ENCODE measurements at regions not wholly inside any gene's neighbourhood (a gene's known extent, or its start where the extent isn't known, plus 50 kb on each side); places are given as distances from the start of the nearest gene placed in this dataset.

- TF ChIP-seq CTCF (conservative IDR thresholded peaks at IDR 0.05; ENCODE audit: low read length) (no peak), EZH2phosphoT487 (IDR thresholded peaks at IDR 0.05; ENCODE audit: borderline replicate concordance) (no peak)
Measured at GRCh38 chr2:195390686-195391321, 266.2 kb upstream of the SLC39A10 start.
